NCI-H2227 (cell line): ENCODE measurements at regions not wholly inside any gene's neighbourhood (a gene's known extent, or its start where the extent isn't known, plus 50 kb on each side); places are given as distances from the start of the nearest gene placed in this dataset.

Experiments used
- DNase-seq: peaks from one replicate; lab custom pipeline; 2025; ENCODE audit not compliant: unreplicated experiment; lab: John Stamatoyannopoulos, UW

GRCh38 chr14:53328841-53329240 is 175.7 kb upstream of the DDHD1 start:
- DNase-seq: no peak

- DNase-seq: no peak
Measured at GRCh38 chr14:53327716-53328115, 174.6 kb upstream of the DDHD1 start.

GRCh38 chr14:53325176-53325806 is 172.2 kb upstream of the DDHD1 start:
- DNase-seq: no peak

GRCh38 chr14:53316504-53316903 is 163.4 kb upstream of the DDHD1 start:
- DNase-seq: no peak

- DNase-seq: no peak
Measured at GRCh38 chr14:53310412-53310811, 157.3 kb upstream of the DDHD1 start.

- DNase-seq: no peak
Measured at GRCh38 chr14:53306911-53307310, 153.8 kb upstream of the DDHD1 start.

- peak; percentile 34 for DNase-seq
Measured at GRCh38 chr14:53306267-53306721, 153.2 kb upstream of the DDHD1 start.

- no peak for DNase-seq
Measured at GRCh38 chr14:53304726-53305381, 151.7 kb upstream of the DDHD1 start.

GRCh38 chr14:53295985-53296582 is 143.0 kb upstream of the DDHD1 start:
- DNase-seq: peak; percentile 24

GRCh38 chr14:53295372-53295771 is 142.2 kb upstream of the DDHD1 start:
- no peak for DNase-seq

- no peak for DNase-seq
Measured at GRCh38 chr14:53286301-53286700, 133.2 kb upstream of the DDHD1 start.

- no peak for DNase-seq
Measured at GRCh38 chr14:53285821-53286220, 132.7 kb upstream of the DDHD1 start.

- DNase-seq: no peak
Measured at GRCh38 chr14:53285064-53285463, 131.9 kb upstream of the DDHD1 start.

GRCh38 chr14:53278602-53279506 is 125.7 kb upstream of the DDHD1 start:
- no peak for DNase-seq

- DNase-seq: no peak
Measured at GRCh38 chr14:53273671-53274072, 120.5 kb upstream of the DDHD1 start.

- no peak for DNase-seq
Measured at GRCh38 chr14:53265025-53265424, 111.9 kb upstream of the DDHD1 start.

GRCh38 chr14:53260928-53261327 is 107.8 kb upstream of the DDHD1 start:
- no peak for DNase-seq

GRCh38 chr14:53260286-53260685 is 107.2 kb upstream of the DDHD1 start:
- no peak for DNase-seq

- DNase-seq: no peak
Measured at GRCh38 chr14:53252141-53252540, 99.0 kb upstream of the DDHD1 start.

GRCh38 chr14:53249059-53249458 is 95.9 kb upstream of the DDHD1 start:
- no peak for DNase-seq

- DNase-seq: no peak
Measured at GRCh38 chr14:53247596-53248370, 94.7 kb upstream of the DDHD1 start.
